ENCODE measurements at regions not wholly inside any gene's neighbourhood (a gene's known extent, or its start where the extent isn't known, plus 50 kb on each side); places are given as distances from the start of the nearest gene placed in this dataset.

DNA sequence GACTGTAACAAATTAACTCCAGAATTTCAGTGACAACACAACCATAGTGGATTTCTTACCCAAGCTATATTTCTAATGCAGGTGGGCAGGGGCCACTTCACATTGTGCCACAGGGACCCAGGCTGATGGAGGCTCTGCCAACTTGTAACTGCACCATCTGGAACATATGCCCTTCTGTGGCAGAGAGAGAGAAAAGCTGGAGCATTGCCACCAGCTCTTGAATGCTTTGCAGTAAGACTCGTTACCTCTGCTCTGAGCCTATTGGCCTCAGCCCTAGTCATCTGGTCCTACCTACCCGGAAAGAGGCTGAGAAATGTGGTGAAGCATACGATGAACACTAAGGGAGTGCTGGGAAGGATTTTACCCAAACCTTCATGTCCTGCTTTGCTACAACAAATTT, 587.1 kb downstream of the ZNF385D start:
- Histone ChIP-seq H3K9me3 (no peaks in the 10 kb centered on the region), H3K36me3 (no peaks in the 10 kb centered on the region), H3K27me3 (no peaks in the 10 kb centered on the region), H3K4me1 (peaks cover 0 to 6% (median 0%) of the 10 kb centered on the region in 4 donors), H3K27ac (no peak overlapping the region), H3K4me3 (no peak overlapping the region)
- DNase-seq: no peak
- no peak for TF ChIP-seq CTCF (IDR thresholded peaks at IDR 0.05)
- intact Hi-C loops (cut with DNase I; ENCODE audit: low total_unique reads): no loop called here

GRCh38 chr3:21159543-21159906, 591.5 kb downstream of the ZNF385D start:
- H3K4me1 ChIP-seq: peaks cover 0 to 10% (median 0%) of the 10 kb centered on the region in 4 donors
- DNase-seq: no peak
- no peak for TF ChIP-seq CTCF (IDR thresholded peaks at IDR 0.05)
- no peaks in the 10 kb centered on the region for H3K27me3 ChIP-seq
- intact Hi-C loops (cut with DNase I; ENCODE audit: low total_unique reads): no loop called here
- no peak overlapping the region for H3K4me3 ChIP-seq
- no peaks in the 10 kb centered on the region for H3K9me3 ChIP-seq
- no peaks in the 10 kb centered on the region for H3K36me3 ChIP-seq
- no peak overlapping the region for H3K27ac ChIP-seq

DNA sequence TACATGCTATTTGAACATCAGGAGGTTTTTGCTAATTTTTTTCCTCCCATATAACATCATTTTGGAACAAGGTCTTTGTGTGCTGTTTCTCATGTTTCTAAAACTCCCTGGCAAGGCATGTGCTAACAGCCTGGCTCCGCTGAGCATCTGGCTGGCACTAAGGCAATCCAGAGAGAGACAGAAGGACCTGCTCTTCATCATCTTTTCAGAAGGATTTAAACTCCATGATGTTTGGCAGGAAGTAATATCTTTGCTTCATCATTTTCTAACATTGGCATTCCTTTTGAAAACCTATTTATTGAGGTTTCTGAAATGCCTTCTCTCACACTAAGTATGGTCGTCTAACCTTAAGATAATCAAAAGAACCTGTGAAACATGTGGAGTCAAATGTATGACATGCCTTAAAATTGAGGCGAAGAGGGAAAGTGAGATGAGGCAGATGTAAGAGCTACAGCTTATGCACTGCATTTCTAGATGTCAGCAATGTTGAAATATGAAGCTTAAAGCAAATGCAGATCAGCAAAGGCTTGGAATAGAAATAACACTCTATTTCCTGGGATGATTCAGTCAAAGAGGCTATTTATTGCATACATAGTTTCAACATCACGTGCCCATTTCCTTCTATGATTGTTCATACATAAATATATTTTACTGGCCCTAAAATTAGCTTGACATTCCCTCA, 592.0 kb downstream of the ZNF385D start:
- Histone ChIP-seq H3K27ac (no peak overlapping the region), H3K9me3 (no peaks in the 10 kb centered on the region), H3K27me3 (no peaks in the 10 kb centered on the region), H3K36me3 (no peaks in the 10 kb centered on the region), H3K4me1 (peaks cover 0 to 10% (median 0%) of the 10 kb centered on the region in 4 donors), H3K4me3 (no peak overlapping the region)
- no peak for TF ChIP-seq CTCF (IDR thresholded peaks at IDR 0.05)
- intact Hi-C loops (cut with DNase I; ENCODE audit: low total_unique reads): no loop called here
- no peak for DNase-seq

DNA sequence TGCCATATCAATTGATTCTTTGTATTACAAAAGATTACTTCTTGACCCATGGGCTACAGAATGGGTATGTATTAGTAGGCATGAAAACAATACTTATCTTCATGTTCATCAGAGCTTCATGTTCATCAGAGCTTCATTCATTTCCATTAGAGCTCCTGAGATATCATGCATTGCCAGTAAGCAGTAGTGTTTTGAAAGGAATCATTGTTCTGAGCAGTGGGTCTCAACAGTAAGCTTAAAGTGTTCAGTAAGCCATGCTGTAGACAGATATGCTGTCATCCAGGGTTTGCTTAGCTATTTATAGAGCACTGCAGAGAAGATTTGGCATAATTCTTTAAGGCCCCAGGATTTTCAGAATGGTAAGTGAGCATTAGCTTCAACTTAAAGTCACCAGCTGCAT, 596.1 kb downstream of the ZNF385D start:
- no peak overlapping the region for H3K27ac ChIP-seq
- H3K27me3 ChIP-seq: no peaks in the 10 kb centered on the region
- DNase-seq: no peak
- no peaks in the 10 kb centered on the region for H3K36me3 ChIP-seq
- H3K9me3 ChIP-seq: no peaks in the 10 kb centered on the region
- H3K4me1 ChIP-seq: peaks cover 0 to 10% (median 0%) of the 10 kb centered on the region in 4 donors
- intact Hi-C loops (cut with DNase I; ENCODE audit: low total_unique reads): no loop called here
- H3K4me3 ChIP-seq: no peak overlapping the region
- TF ChIP-seq CTCF (IDR thresholded peaks at IDR 0.05): no peak

DNA sequence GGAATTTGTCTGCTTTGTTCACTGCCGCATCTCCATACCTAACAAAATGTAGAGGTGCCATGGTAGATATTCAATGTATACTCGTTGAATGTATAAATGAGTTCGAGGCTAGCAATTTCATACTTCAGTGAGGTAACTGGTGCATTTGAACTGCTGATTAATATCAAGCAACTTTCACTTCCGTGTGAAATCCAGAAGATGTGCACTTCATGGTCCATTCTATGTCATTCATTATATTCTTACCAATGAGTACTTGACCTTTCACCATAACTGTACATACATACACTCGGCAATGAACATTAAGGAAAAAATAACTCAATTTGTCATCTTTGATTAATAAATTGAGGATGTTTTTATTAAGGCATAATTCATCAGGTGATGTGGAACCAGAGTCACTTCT, 598.5 kb downstream of the ZNF385D start:
- Histone ChIP-seq H3K4me1 (no peaks in the 10 kb centered on the region), H3K9me3 (no peaks in the 10 kb centered on the region), H3K36me3 (no peaks in the 10 kb centered on the region), H3K27me3 (no peaks in the 10 kb centered on the region), H3K4me3 (no peak overlapping the region), H3K27ac (no peak overlapping the region)
- no peak for DNase-seq
- intact Hi-C loops (cut with DNase I; ENCODE audit: low total_unique reads): no loop called here
- no peak for TF ChIP-seq CTCF (IDR thresholded peaks at IDR 0.05)

- H3K4me1 ChIP-seq: no peaks in the 10 kb centered on the region
- no peak for TF ChIP-seq CTCF (IDR thresholded peaks at IDR 0.05)
- H3K4me3 ChIP-seq: no peak overlapping the region
- no peak for DNase-seq
- no peak overlapping the region for H3K27ac ChIP-seq
- H3K27me3 ChIP-seq: no peaks in the 10 kb centered on the region
- intact Hi-C loops (cut with DNase I; ENCODE audit: low total_unique reads): no loop called here
- no peaks in the 10 kb centered on the region for H3K36me3 ChIP-seq
- no peaks in the 10 kb centered on the region for H3K9me3 ChIP-seq
Observed at GRCh38 chr3:21142949-21143348, 608.1 kb downstream of the ZNF385D start.

Measured in tibial artery (tissue), 4 donors.